Cardiac fibroblast (primary cell): ENCODE measurements at regions not wholly inside any gene's neighbourhood (a gene's known extent, or its start where the extent isn't known, plus 50 kb on each side); places are given as distances from the start of the nearest gene placed in this dataset.

Experiments used
- DNase-seq, 2 donors: peaks; one replicate each; pipeline versions ENCODE4 v3.0.0 to v3.0.0-alpha.2; 2010; ENCODE audit warnings: low read depth in 2 of 2
- H3K4me3 ChIP-seq, 2 donors: replicated peaks in 1 of 2; 1 replicate in 1 of 2; 2 replicates in 1 of 2; pipeline ENCODE4 v1.5.1; 2011; ENCODE audit warnings: low read depth in 2 of 2, low read length in 2 of 2, mild to moderate bottlenecking in 2 of 2, moderate library complexity in 1 of 2
- CTCF ChIP-seq: IDR thresholded peaks from one replicate; pipeline ENCODE4 v1.5.1; 2011; ENCODE audit warnings: low read depth, mild to moderate bottlenecking, low read length, inconsistent platforms

DNA sequence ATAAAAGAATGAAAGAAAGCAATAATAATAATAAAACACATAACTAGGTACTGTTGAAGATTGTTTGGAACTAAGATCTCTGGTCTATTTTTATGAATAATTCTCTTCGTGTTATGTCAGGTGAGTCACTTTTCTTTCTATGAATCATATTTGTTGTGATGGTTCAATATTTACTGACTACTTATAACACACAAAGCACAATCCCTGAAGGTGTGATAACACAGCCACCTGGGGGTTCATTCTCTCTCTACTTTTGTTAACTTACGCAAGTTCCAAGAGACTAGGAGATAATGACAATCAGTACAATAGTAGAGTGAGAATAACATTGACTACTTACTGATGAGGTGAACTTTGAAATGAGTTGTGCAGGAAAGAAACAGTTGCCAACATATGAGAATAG is 149.9 kb downstream of the IBTK start:
- no peak for TF ChIP-seq CTCF
- DNase-seq, result no peak
- no peak overlapping the region for H3K4me3 ChIP-seq

GRCh38 chr6:82095091-82095490 is 152.5 kb downstream of the IBTK start:
- no peak overlapping the region for H3K4me3 ChIP-seq
- no peak for DNase-seq
- TF ChIP-seq CTCF, result no peak

- no peak for TF ChIP-seq CTCF
- no peak for DNase-seq
- H3K4me3 ChIP-seq, result no peak overlapping the region
Observed at GRCh38 chr6:82094166-82094806, 153.3 kb downstream of the IBTK start.

DNA sequence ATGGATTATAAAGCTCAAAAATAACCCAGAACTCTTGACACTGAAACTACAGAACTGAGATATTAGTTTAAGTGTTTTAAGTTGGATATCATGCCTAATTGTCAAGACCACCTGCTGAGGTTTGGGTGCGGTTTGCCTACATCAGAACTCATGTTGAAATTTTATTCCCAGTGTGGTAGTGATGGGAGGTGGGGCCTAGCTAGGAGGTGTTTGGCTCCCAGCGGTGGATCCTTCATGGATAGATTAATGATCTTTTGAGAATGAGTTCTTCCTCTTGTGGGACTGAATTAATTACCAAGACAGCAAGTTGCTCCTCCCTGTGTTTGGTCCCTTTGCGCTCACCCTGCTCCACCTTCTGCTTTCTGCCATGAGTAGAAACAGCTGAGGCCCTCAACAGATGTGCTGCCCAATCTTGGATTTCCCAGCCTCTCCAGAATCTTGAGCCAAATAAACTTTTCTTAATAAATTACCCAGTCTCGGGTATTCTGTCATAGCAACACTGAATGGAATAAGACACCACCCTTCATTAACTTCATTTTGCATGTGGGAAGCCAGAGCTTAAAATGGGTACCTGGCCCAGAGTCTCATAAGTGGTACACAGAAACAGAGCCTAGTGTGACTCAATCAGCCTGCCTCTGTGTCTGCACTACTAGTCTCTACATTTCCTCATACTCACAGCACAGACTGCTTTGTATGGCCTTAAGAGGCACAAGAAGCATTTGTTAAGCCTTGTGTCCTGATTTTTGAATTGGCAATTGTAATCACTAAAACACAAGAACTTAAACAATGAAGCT is 158.4 kb downstream of the IBTK start:
- no peak overlapping the region for H3K4me3 ChIP-seq
- no peak for TF ChIP-seq CTCF
- DNase-seq, result no peak

GRCh38 chr6:82086944-82087343 is 160.6 kb downstream of the IBTK start:
- no peak for DNase-seq
- no peak for TF ChIP-seq CTCF
- H3K4me3 ChIP-seq, result no peak overlapping the region

GRCh38 chr6:82085701-82086100 is 161.8 kb downstream of the IBTK start:
- H3K4me3 ChIP-seq, result no peak overlapping the region
- no peak for DNase-seq
- no peak for TF ChIP-seq CTCF
